ENCODE measurements at regions not wholly inside any gene's neighbourhood (a gene's known extent, or its start where the extent isn't known, plus 50 kb on each side); places are given as distances from the start of the nearest gene placed in this dataset.

GRCh38 chr12:46908236-46908935 is 82.6 kb upstream of the SLC38A4 start:
- TF ChIP-seq CTCF (IDR thresholded peaks at IDR 0.05) = no peak
- TF ChIP-seq POLR2A (IDR thresholded peaks at IDR 0.05) = no peak

Measured in Peyer's patch (tissue), 4 donors.